OCI-LY7 (cell line): ENCODE measurements at regions not wholly inside any gene's neighbourhood (a gene's known extent, or its start where the extent isn't known, plus 50 kb on each side); places are given as distances from the start of the nearest gene placed in this dataset.
A peak's percentile ranks its signal among the peaks of the same experiment; 100 is the strongest.

Source experiments
- EZH2phosphoT487 ChIP-seq: fragments of 200-600 bp; sonication (generic); IDR thresholded peaks from 2 replicates; pipeline ENCODE4 v1.6.1; 2018; ENCODE audit warnings: low read depth, borderline replicate concordance, mild to moderate bottlenecking, mixed run types, antibody characterized with exemption, low read length, moderate library complexity, mixed read lengths
- TF ChIP-seq, protein P1 (sequence below): fragments of 200-600 bp; sonication (generic); conservative IDR thresholded peaks from 2 replicates; pipeline ENCODE4 v1.5.1; 2014; ENCODE audit warnings: mild to moderate bottlenecking, antibody characterized with exemption, low read length, moderate library complexity, mixed read lengths

DNA sequence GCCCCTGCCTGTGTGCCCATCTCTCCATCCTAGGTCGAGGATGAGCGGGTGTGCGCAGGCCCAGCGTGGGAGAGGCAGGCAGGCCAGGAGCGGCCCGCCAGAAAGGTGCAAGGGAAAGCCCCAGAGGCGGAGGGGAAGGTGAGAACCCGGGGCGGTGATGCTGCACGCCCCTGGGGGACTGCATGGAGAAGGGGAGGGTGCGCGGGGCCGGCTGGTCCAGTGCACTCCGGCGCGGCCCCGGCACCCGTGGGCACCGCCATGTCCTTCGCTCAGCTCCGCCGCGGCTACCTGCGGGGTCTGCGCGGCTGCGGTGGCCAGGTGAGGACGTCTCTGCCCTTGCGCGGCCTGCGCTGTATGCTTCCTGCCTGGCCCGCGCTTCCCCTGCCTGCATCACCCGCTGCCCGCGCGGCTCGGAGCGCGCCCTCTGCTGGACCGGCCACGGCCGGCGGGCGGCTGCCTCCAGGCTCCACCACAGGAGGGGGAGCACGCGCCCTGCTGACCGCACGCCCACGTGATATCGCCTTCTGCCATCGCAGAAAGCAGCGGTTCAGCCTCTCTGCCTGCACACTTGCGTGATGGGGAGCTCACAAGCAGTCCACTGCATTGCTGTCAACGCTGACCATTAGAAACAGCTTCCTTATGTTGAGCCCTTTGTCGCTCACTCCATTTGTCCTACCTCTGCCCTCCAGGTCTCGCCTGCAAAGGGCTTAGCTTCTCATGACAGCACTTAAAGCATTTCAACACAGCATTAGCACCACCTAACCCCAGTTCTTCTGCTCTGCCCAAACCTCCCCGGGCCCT is 73.9 kb downstream of the CXCL12 start:
- TF ChIP-seq, protein P1, sequence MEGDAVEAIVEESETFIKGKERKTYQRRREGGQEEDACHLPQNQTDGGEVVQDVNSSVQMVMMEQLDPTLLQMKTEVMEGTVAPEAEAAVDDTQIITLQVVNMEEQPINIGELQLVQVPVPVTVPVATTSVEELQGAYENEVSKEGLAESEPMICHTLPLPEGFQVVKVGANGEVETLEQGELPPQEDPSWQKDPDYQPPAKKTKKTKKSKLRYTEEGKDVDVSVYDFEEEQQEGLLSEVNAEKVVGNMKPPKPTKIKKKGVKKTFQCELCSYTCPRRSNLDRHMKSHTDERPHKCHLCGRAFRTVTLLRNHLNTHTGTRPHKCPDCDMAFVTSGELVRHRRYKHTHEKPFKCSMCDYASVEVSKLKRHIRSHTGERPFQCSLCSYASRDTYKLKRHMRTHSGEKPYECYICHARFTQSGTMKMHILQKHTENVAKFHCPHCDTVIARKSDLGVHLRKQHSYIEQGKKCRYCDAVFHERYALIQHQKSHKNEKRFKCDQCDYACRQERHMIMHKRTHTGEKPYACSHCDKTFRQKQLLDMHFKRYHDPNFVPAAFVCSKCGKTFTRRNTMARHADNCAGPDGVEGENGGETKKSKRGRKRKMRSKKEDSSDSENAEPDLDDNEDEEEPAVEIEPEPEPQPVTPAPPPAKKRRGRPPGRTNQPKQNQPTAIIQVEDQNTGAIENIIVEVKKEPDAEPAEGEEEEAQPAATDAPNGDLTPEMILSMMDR, result peak; percentile 35; the same call in 1 of the 2 replicates
- TF ChIP-seq EZH2phosphoT487, result no peak
